Peyer's patch (tissue), 4 donors: ENCODE measurements at regions not wholly inside any gene's neighbourhood (a gene's known extent, or its start where the extent isn't known, plus 50 kb on each side); places are given as distances from the start of the nearest gene placed in this dataset.
"Not testable (repeated sequence)": the region's sequence is repeated elsewhere in the genome, so short reads cannot be mapped to it uniquely, and the experiment has no call there.

Experiments
- DNase-seq, 3 donors: peaks; one replicate each; pipeline ENCODE4 v3.0.0-alpha.2; 2017 to 2019
- H3K27ac ChIP-seq, 4 donors: fragments of 200-600 bp; sonication (generic); one replicate each; pipeline ENCODE4 v1.5.1; 2016 to 2019
- H3K27me3 ChIP-seq, 2 donors: fragments of 200-600 bp; sonication (generic); one replicate each; pipeline ENCODE4 v1.5.1; 2019
- H3K36me3 ChIP-seq, 3 donors: fragments of 200-600 bp; sonication (generic); one replicate each; pipeline ENCODE4 v1.5.1; 2016 to 2019
- H3K4me1 ChIP-seq, 4 donors: fragments of 200-600 bp; sonication (generic); one replicate each; pipeline ENCODE4 v1.5.1; 2016 to 2019
- H3K4me3 ChIP-seq, 4 donors: fragments of 200-600 bp; sonication (generic); 1 replicate in 3 of 4; 2 replicates in 1 of 4; pipeline ENCODE4 v1.5.1; 2016 to 2019; ENCODE audit warnings: mild to moderate bottlenecking in 1 of 4
- H3K9me3 ChIP-seq, 4 donors: fragments of 200-600 bp; sonication (generic); one replicate each; pipeline ENCODE4 v1.5.1; 2016 to 2019; ENCODE audit warnings: mild to moderate bottlenecking in 1 of 4
- CTCF ChIP-seq, 6 experiments: fragments of 450-650 bp in 4 of 6; fragments of 200-600 bp in 2 of 6; sonication (generic) in 1 of 6; IDR thresholded peaks; one replicate each; pipeline ENCODE4 v1.5.1; 2017 to 2019; ENCODE audit warnings: antibody characterized with exemption in 6 of 6, mild to moderate bottlenecking in 3 of 6, moderate library complexity in 1 of 6
- POLR2A ChIP-seq, 2 donors: fragments of 450-650 bp; IDR thresholded peaks; one replicate each; pipeline ENCODE4 v1.5.1; 2017; ENCODE audit warnings: antibody characterized with exemption in 2 of 2, mild to moderate bottlenecking in 2 of 2, moderate library complexity in 2 of 2

- Histone ChIP-seq H3K4me1 (no peaks in the 10 kb centered on the region), H3K9me3 (peaks cover 0 to 7% (median 0%) of the 10 kb centered on the region in 4 donors), H3K36me3 (no peaks in the 10 kb centered on the region), H3K4me3 (no peak overlapping the region), H3K27me3 (no peaks in the 10 kb centered on the region), H3K27ac (no peak overlapping the region)
- no peak for DNase-seq
- TF ChIP-seq POLR2A (IDR thresholded peaks at IDR 0.05) (no peak), CTCF (IDR thresholded peaks at IDR 0.05) (no peak)
Observed at GRCh38 chr5:105057001-105057436, 1494.4 kb upstream of the NUDT12 start.

- TF ChIP-seq POLR2A (IDR thresholded peaks at IDR 0.05) (no peak), CTCF (IDR thresholded peaks at IDR 0.05) (no peak)
- no peak for DNase-seq
- no peak overlapping the region for H3K4me3 ChIP-seq
- H3K4me1 ChIP-seq = no peaks in the 10 kb centered on the region
- H3K27me3 ChIP-seq = no peaks in the 10 kb centered on the region
- H3K9me3 ChIP-seq = peaks cover 0 to 7% (median 0%) of the 10 kb centered on the region in 4 donors
- no peaks in the 10 kb centered on the region for H3K36me3 ChIP-seq
- no peak overlapping the region for H3K27ac ChIP-seq
Observed at GRCh38 chr5:105054406-105054805, 1491.8 kb upstream of the NUDT12 start.

- H3K27me3 ChIP-seq = no peaks in the 10 kb centered on the region
- TF ChIP-seq POLR2A (IDR thresholded peaks at IDR 0.05) = no peak
Observed at GRCh38 chr5:105042623-105043022, 1480.0 kb upstream of the NUDT12 start.

GRCh38 chr5:105036814-105037213 lies 1474.2 kb upstream of the NUDT12 start:
- not testable (repeated sequence) for DNase-seq, H3K27ac ChIP-seq, H3K27me3 ChIP-seq, H3K36me3 ChIP-seq, H3K4me1 ChIP-seq, H3K9me3 ChIP-seq, H3K4me3 ChIP-seq

More at GRCh38 chr5:105042623-105043022, 1480.0 kb upstream of the NUDT12 start:
- no peak overlapping the region for H3K27ac ChIP-seq
- H3K36me3 ChIP-seq = no peaks in the 10 kb centered on the region
- no peaks in the 10 kb centered on the region for H3K4me1 ChIP-seq
- no peaks in the 10 kb centered on the region for H3K9me3 ChIP-seq
- DNase-seq = no peak
- no peak overlapping the region for H3K4me3 ChIP-seq

- DNase-seq = no peak
- TF ChIP-seq POLR2A (IDR thresholded peaks at IDR 0.05) (no peak), CTCF (IDR thresholded peaks at IDR 0.05) (no peak)
- Histone ChIP-seq H3K36me3 (no peaks in the 10 kb centered on the region), H3K27me3 (no peaks in the 10 kb centered on the region), H3K4me3 (no peak overlapping the region), H3K9me3 (no peaks in the 10 kb centered on the region), H3K27ac (no peak overlapping the region), H3K4me1 (no peaks in the 10 kb centered on the region)
Observed at GRCh38 chr5:105034401-105034763, 1471.8 kb upstream of the NUDT12 start.

GRCh38 chr5:105033637-105034400 lies 1471.2 kb upstream of the NUDT12 start:
- TF ChIP-seq POLR2A (IDR thresholded peaks at IDR 0.05) (no peak), CTCF (IDR thresholded peaks at IDR 0.05) (no peak)
- no peaks in the 10 kb centered on the region for H3K4me1 ChIP-seq
- no peak for DNase-seq
- no peaks in the 10 kb centered on the region for H3K9me3 ChIP-seq
- H3K27ac ChIP-seq = no peak overlapping the region
- H3K27me3 ChIP-seq = no peaks in the 10 kb centered on the region
- H3K4me3 ChIP-seq = no peak overlapping the region
- H3K36me3 ChIP-seq = no peaks in the 10 kb centered on the region

GRCh38 chr5:105032917-105033316 lies 1470.3 kb upstream of the NUDT12 start:
- Histone ChIP-seq H3K4me3 (no peak overlapping the region), H3K36me3 (no peaks in the 10 kb centered on the region), H3K9me3 (no peaks in the 10 kb centered on the region), H3K27ac (no peak overlapping the region), H3K27me3 (no peaks in the 10 kb centered on the region), H3K4me1 (no peaks in the 10 kb centered on the region)
- no peak for TF ChIP-seq CTCF (IDR thresholded peaks at IDR 0.05)
- no peak for TF ChIP-seq POLR2A (IDR thresholded peaks at IDR 0.05)
- DNase-seq = no peak
